Left ventricle myocardium inferior (tissue), 1 donor: ENCODE measurements at regions not wholly inside any gene's neighbourhood (a gene's known extent, or its start where the extent isn't known, plus 50 kb on each side); places are given as distances from the start of the nearest gene placed in this dataset.

Source experiments
- DNase-seq: peaks from one replicate; pipeline ENCODE4 v3.0.0-alpha.2; 2020
- H3K27ac ChIP-seq: fragments of 200-600 bp; replicated peaks from 2 replicates; pipeline ENCODE4 v1.8.0; 2021
- H3K27me3 ChIP-seq: fragments of 200-600 bp; 2 replicates; pipeline ENCODE4 v1.8.0; 2021; ENCODE audit warnings: low read depth
- H3K36me3 ChIP-seq: fragments of 200-600 bp; 2 replicates; pipeline ENCODE4 v1.8.0; 2021
- H3K4me1 ChIP-seq: fragments of 200-600 bp; 2 replicates; pipeline ENCODE4 v1.8.0; 2021
- H3K4me3 ChIP-seq: fragments of 200-600 bp; 2 replicates; pipeline ENCODE4 v1.8.0; 2021; ENCODE audit warnings: mild to moderate bottlenecking, moderate library complexity
- H3K9me3 ChIP-seq: fragments of 200-600 bp; replicated peaks from 2 replicates; pipeline ENCODE4 v1.8.0; 2021
- intact Hi-C: fragments of 100-400 bp; cut with micrococcal nuclease; formaldehyde crosslinking; loops from one replicate; pipeline ENCODE4 v1.11.0; 2022
- TF ChIP-seq, protein P1 (sequence below): fragments of 200-600 bp; IDR thresholded peaks from 2 replicates; pipeline ENCODE4 v1.8.0; 2021; ENCODE audit warnings: antibody characterized with exemption, mild to moderate bottlenecking, borderline replicate concordance
- donor health status: DM: no; HTN: yes; CAD: no; lungs with severe emphysema.

DNA sequence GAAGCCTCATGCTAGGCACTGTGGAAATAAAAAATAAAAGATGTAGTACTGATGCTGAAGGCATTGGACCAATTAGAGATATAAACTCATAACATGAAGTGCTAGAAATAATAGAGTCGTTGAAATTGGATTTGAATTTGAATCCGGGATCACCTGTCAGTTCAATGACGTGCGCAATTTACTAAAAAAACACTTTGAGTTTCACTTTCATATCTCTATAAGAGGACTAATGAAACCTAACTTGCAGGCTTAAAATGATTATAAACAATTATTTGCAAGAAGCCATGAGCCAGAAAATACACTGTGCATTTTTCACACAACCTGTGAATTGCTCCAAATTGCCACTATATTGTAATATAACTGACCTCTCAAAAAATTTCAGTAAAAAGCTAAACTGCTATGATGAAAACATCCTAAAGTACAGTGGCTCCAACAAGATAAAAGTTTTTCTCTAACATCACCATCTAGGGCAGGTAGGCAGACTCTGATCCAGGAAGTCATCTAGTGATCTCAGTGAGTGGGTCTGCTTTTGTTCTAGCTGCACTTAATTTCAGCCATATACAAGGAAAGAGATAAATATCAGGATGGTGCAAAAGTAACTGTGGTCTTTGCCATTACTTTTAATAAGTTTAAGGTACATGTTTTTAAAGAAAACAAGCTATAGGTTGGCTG lies 440.2 kb downstream of the CNTN6 start:
- H3K27me3 ChIP-seq, result no peaks in the 10 kb centered on the region
- H3K27ac ChIP-seq, result no peak overlapping the region
- H3K4me1 ChIP-seq, result no peaks in the 10 kb centered on the region
- no peak overlapping the region for H3K4me3 ChIP-seq
- intact Hi-C loops, result no loop called here
- H3K9me3 ChIP-seq, result peaks cover 28% of the 10 kb centered on the region
- no peaks in the 10 kb centered on the region for H3K36me3 ChIP-seq
- DNase-seq, result no peak
- TF ChIP-seq, protein P1, sequence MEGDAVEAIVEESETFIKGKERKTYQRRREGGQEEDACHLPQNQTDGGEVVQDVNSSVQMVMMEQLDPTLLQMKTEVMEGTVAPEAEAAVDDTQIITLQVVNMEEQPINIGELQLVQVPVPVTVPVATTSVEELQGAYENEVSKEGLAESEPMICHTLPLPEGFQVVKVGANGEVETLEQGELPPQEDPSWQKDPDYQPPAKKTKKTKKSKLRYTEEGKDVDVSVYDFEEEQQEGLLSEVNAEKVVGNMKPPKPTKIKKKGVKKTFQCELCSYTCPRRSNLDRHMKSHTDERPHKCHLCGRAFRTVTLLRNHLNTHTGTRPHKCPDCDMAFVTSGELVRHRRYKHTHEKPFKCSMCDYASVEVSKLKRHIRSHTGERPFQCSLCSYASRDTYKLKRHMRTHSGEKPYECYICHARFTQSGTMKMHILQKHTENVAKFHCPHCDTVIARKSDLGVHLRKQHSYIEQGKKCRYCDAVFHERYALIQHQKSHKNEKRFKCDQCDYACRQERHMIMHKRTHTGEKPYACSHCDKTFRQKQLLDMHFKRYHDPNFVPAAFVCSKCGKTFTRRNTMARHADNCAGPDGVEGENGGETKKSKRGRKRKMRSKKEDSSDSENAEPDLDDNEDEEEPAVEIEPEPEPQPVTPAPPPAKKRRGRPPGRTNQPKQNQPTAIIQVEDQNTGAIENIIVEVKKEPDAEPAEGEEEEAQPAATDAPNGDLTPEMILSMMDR, result no peak

GRCh38 chr3:1533763-1534162 lies 440.9 kb downstream of the CNTN6 start:
- Histone ChIP-seq H3K27ac (no peak overlapping the region), H3K9me3 (peaks cover 28% of the 10 kb centered on the region), H3K27me3 (no peaks in the 10 kb centered on the region), H3K4me3 (no peak overlapping the region), H3K36me3 (no peaks in the 10 kb centered on the region), H3K4me1 (no peaks in the 10 kb centered on the region)
- TF ChIP-seq, protein P1, result no peak
- intact Hi-C loops, result no loop called here
- DNase-seq, result no peak

GRCh38 chr3:1534252-1534651 lies 441.4 kb downstream of the CNTN6 start:
- Histone ChIP-seq H3K27me3 (no peaks in the 10 kb centered on the region), H3K9me3 (peaks cover 28% of the 10 kb centered on the region), H3K4me3 (no peak overlapping the region), H3K4me1 (no peaks in the 10 kb centered on the region), H3K27ac (no peak overlapping the region), H3K36me3 (no peaks in the 10 kb centered on the region)
- no peak for DNase-seq
- intact Hi-C loops, result no loop called here
- TF ChIP-seq, protein P1, result no peak

- no peak overlapping the region for H3K4me3 ChIP-seq
- TF ChIP-seq, protein P1, result no peak
- no peaks in the 10 kb centered on the region for H3K27me3 ChIP-seq
- H3K27ac ChIP-seq, result no peak overlapping the region
- H3K9me3 ChIP-seq, result peaks cover 28% of the 10 kb centered on the region
- H3K36me3 ChIP-seq, result no peaks in the 10 kb centered on the region
- no peak for DNase-seq
- no peaks in the 10 kb centered on the region for H3K4me1 ChIP-seq
- intact Hi-C loops, result no loop called here
Measured at GRCh38 chr3:1535361-1535760, 442.5 kb downstream of the CNTN6 start.

DNA sequence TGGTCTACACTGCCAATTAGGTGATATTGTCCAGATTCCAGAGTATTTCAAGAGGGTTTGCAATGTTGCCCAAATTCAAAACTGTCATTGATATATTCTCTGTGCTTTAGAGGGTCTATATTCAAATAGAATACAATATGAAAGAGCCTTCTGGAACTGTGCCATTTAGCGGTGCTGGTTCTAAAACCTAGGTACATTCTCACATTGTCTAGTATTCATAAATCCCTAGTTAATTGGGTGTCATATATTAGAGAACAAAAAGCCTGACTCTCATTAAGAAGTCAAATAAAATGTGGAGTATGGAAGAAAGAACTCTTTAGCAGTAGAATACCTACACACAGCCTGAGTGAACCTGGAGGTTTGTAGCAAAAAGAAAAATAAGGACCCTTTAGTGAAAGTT lies 447.9 kb downstream of the CNTN6 start:
- intact Hi-C loops, result no loop called here

More for the DNA sequence above, 447.9 kb downstream of the CNTN6 start:
- no peak for DNase-seq
- no peak overlapping the region for H3K4me3 ChIP-seq
- H3K27ac ChIP-seq, result no peak overlapping the region
- no peaks in the 10 kb centered on the region for H3K36me3 ChIP-seq
- TF ChIP-seq, protein P1, result no peak
- H3K9me3 ChIP-seq, result peaks cover 24% of the 10 kb centered on the region
- no peaks in the 10 kb centered on the region for H3K27me3 ChIP-seq
- no peaks in the 10 kb centered on the region for H3K4me1 ChIP-seq
